Erythroblast (primary cell): ENCODE measurements at regions not wholly inside any gene's neighbourhood (a gene's known extent, or its start where the extent isn't known, plus 50 kb on each side); places are given as distances from the start of the nearest gene placed in this dataset.

Experiments used
- GATA1 ChIP-seq: IDR thresholded peaks from 2 replicates; pipeline ENCODE4 v1.6.1; 2011; ENCODE audit warnings: low read depth, mild to moderate bottlenecking, control low read depth, low read length, moderate library complexity
- POLR2A ChIP-seq: IDR thresholded peaks from 2 replicates; pipeline ENCODE4 v1.6.1; 2011; ENCODE audit warnings: mild to moderate bottlenecking, low read length

GRCh38 chr6:130697271-130697994 lies 129.8 kb upstream of the SMLR1 start:
- no peak for TF ChIP-seq POLR2A
- TF ChIP-seq GATA1: no peak
